IMR-90 (cell line): ENCODE measurements at regions not wholly inside any gene's neighbourhood (a gene's known extent, or its start where the extent isn't known, plus 50 kb on each side); places are given as distances from the start of the nearest gene placed in this dataset.
A peak's percentile ranks its signal among the peaks of the same experiment; 100 is the strongest.

ENCODE experiments used
- ATAC-seq: fragments of 200-7000 bp; cut with Tn5 transposase; 2 replicates; pipeline ENCODE4 v1.9.1; 2020; ENCODE audit warnings: low read depth, mild to moderate bottlenecking, moderate library complexity
- BruUV-seq: library from RNA; stranded (reverse); fragments of 400-500 nt; replicated peaks from 2 replicates; lab custom pipeline; 2021; lab: Mats Ljungman, UMichigan
- CTCF ChIA-PET: fragments of 300-600 bp; formaldehyde crosslinking; extraction: SDS; loops from one replicate; lab custom pipeline; 2021; ENCODE audit warnings: antibody characterized with exemption; lab: Yijun Ruan, JAX
- POLR2A ChIA-PET: fragments of 300-600 bp; sonication (Branson Sonifier 250); formaldehyde crosslinking; loops from one replicate; lab custom pipeline; 2022; ENCODE audit warnings: antibody characterized with exemption; ENCODE audit not compliant: unreplicated experiment; lab: Charles Lee
- DNase-seq: peaks from one replicate; pipeline ENCODE4 v3.0.0; 2013
- H2AFZ ChIP-seq: replicated peaks from 2 replicates; pipeline ENCODE3; 2013; ENCODE audit warnings: low read length, mild to moderate bottlenecking; ENCODE audit not compliant: poor library complexity
- H2AK5ac ChIP-seq: 2 replicates; pipeline ENCODE4 v1.6.1; 2013; ENCODE audit warnings: low read depth, low read length, inconsistent platforms
- H2AK9ac ChIP-seq: replicated peaks from 2 replicates; pipeline ENCODE3; 2013; ENCODE audit warnings: mild to moderate bottlenecking, low read depth, low read length, moderate library complexity; ENCODE audit not compliant: poor library complexity
- H2BK120ac ChIP-seq: 2 replicates; pipeline ENCODE4 v1.6.1; 2013; ENCODE audit warnings: low read depth, low read length, inconsistent platforms
- H2BK15ac ChIP-seq: 3 replicates; pipeline ENCODE4 v1.6.1; 2013; ENCODE audit warnings: low read depth, low read length, inconsistent platforms
- H2BK20ac ChIP-seq: 2 replicates; pipeline ENCODE4 v1.6.1; 2013; ENCODE audit warnings: low read depth, mild to moderate bottlenecking, inconsistent platforms, low read length, moderate library complexity
- H2BK5ac ChIP-seq: 2 replicates; pipeline ENCODE4 v1.6.1; 2013; ENCODE audit warnings: mild to moderate bottlenecking, low read depth, low read length, inconsistent platforms; ENCODE audit not compliant: poor library complexity, severe bottlenecking
- H3K14ac ChIP-seq: replicated peaks from 2 replicates; pipeline ENCODE4 v1.6.1; 2013; ENCODE audit warnings: low read depth, low read length, inconsistent platforms
- H3K18ac ChIP-seq: 2 replicates; pipeline ENCODE4 v1.6.1; 2013; ENCODE audit warnings: low read depth, low read length, control low read depth
- H3K23ac ChIP-seq: 2 replicates; pipeline ENCODE4 v1.6.1; 2013; ENCODE audit warnings: low read depth, low read length, inconsistent platforms
- H3K27ac ChIP-seq: 2 replicates; pipeline ENCODE4 v1.5.1; 2013; ENCODE audit warnings: mild to moderate bottlenecking, control low read depth, low read length; ENCODE audit not compliant: insufficient read depth
- H3K27me3 ChIP-seq: 2 replicates; pipeline ENCODE4 v1.6.1; 2013; ENCODE audit warnings: low read length; ENCODE audit not compliant: control insufficient read depth, insufficient read depth
- H3K36me3 ChIP-seq: 2 replicates; pipeline ENCODE4 v1.6.1; 2013; ENCODE audit warnings: low read length, mixed read lengths; ENCODE audit not compliant: control insufficient read depth, insufficient read depth
- H3K4ac ChIP-seq: 2 replicates; pipeline ENCODE4 v1.6.1; 2013; ENCODE audit warnings: low read depth, low read length, inconsistent platforms
- H3K4me1 ChIP-seq: 2 replicates; pipeline ENCODE4 v1.6.1; 2013; ENCODE audit warnings: low read length, mixed read lengths; ENCODE audit not compliant: control insufficient read depth, insufficient read depth
- H3K4me2 ChIP-seq: 2 replicates; pipeline ENCODE4 v1.6.1; 2013; ENCODE audit warnings: low read depth, mild to moderate bottlenecking, control low read depth, low read length, moderate library complexity
- H3K4me3 ChIP-seq: 2 replicates; pipeline ENCODE4 v1.5.1; 2013; ENCODE audit warnings: low read depth, mild to moderate bottlenecking, control low read depth, low read length, moderate library complexity; ENCODE audit not compliant: insufficient read depth
- H3K56ac ChIP-seq: 2 replicates; pipeline ENCODE4 v1.6.1; 2013; ENCODE audit warnings: low read length, inconsistent platforms; ENCODE audit not compliant: insufficient read depth; ENCODE audit errors: extremely low read depth
- H3K79me1 ChIP-seq, 2 experiments: 2 replicates each; pipeline ENCODE4 v1.6.1; 2013; ENCODE audit warnings: low read length in 2 of 2, inconsistent platforms in 1 of 2, low read depth in 1 of 2
- H3K9ac ChIP-seq: 2 replicates; pipeline ENCODE4 v1.6.1; 2013; ENCODE audit warnings: low read depth, low read length, control low read depth
- H3K9me1 ChIP-seq: 2 replicates; pipeline ENCODE4 v1.6.1; 2013; ENCODE audit warnings: low read length, inconsistent platforms; ENCODE audit not compliant: insufficient read depth
- H3K9me3 ChIP-seq: 2 replicates; pipeline ENCODE4 v1.6.1; 2013; ENCODE audit warnings: low read length; ENCODE audit not compliant: control insufficient read depth, insufficient read depth
- H4K20me1 ChIP-seq: 2 replicates; pipeline ENCODE4 v1.6.1; 2013; ENCODE audit warnings: low read length, inconsistent platforms; ENCODE audit not compliant: insufficient read depth
- H4K5ac ChIP-seq: 2 replicates; pipeline ENCODE4 v1.6.1; 2013; ENCODE audit warnings: mild to moderate bottlenecking, low read depth, low read length, control low read depth
- H4K8ac ChIP-seq, 2 experiments: 2 replicates each; pipeline ENCODE4 v1.6.1; 2013; ENCODE audit warnings: low read depth in 2 of 2, low read length in 2 of 2, control low read depth in 1 of 2, inconsistent platforms in 1 of 2
- H4K91ac ChIP-seq: 2 replicates; pipeline ENCODE4 v1.6.1; 2013; ENCODE audit warnings: low read depth, low read length, inconsistent platforms; ENCODE audit not compliant: insufficient read depth
- MAFK ChIP-seq: IDR thresholded peaks from 2 replicates; pipeline ENCODE4 v1.6.1; 2012; ENCODE audit warnings: low read depth, low read length, improper control_type of control experiment
- RFX5 ChIP-seq: IDR thresholded peaks from 2 replicates; pipeline ENCODE4 v1.8.0; 2012; ENCODE audit warnings: low read depth, mild to moderate bottlenecking, low read length, moderate library complexity
- WGBS, 2 experiments: methylation state at CpG; one replicate each; pipeline versions ENCODE4 v1.1.5 to v1.1.7; 2013; ENCODE audit warnings: missing lambda C conversion rate in 2 of 2; ENCODE audit not compliant: insufficient read length in 1 of 2; ENCODE audit errors: extremely low coverage in 2 of 2; 5-methylcytosine and 5-hydroxymethylcytosine counted together
- dilution Hi-C: fragments of 300-500 bp; cut with HindIII; formaldehyde crosslinking; loops from one replicate; pipeline ENCODE4 v1.14.3; 2018; ENCODE audit warnings: low sequenced_read_pairs; ENCODE audit not compliant: unreplicated experiment
- in situ Hi-C: fragments of 300-500 bp; cut with MboI; formaldehyde crosslinking; loops from 3 replicates; pipeline ENCODE4 v1.14.3; 2019; ENCODE audit warnings: low sequenced_read_pairs, inconsistent platforms, mixed read lengths
- intact Hi-C: fragments of 100-400 bp; cut with micrococcal nuclease; formaldehyde crosslinking; loops from 2 replicates; pipeline ENCODE4 v1.10.0; 2022

GRCh38 chr15:95300958-95301357 is 1029.5 kb upstream of the NR2F2 start:
- no peak overlapping the region for H2BK5ac ChIP-seq
- ATAC-seq = peak; percentile 69
- H2AFZ ChIP-seq = peak overlapping the region; percentile 58
- no peak overlapping the region for H2BK15ac ChIP-seq
- peak overlapping the region; percentile 55; the same call in 1 of the 2 replicates for H2BK120ac ChIP-seq
- dilution Hi-C loops (no loop called here), in situ Hi-C loops (no loop called here), intact Hi-C loops (no loop called here)
- H3K4ac ChIP-seq = peak overlapping the region; percentile 50
- peak overlapping the region; percentile 17; the same call in 1 of the 2 replicates for H3K27ac ChIP-seq
- H3K9me3 ChIP-seq = no peaks in the 10 kb centered on the region
- no peak overlapping the region for H2AK9ac ChIP-seq
- H3K79me1 ChIP-seq = no peaks in the 10 kb centered on the region
- TF ChIP-seq MAFK (peak; percentile 23; the same call in 1 of the 2 replicates), RFX5 (no peak)
- H3K56ac ChIP-seq = 0 out of 2 replicates have a peak overlapping the region, but pooled peaks have one; percentile 35
- H3K23ac ChIP-seq = no peak overlapping the region
- peaks cover 7% of the 10 kb centered on the region for H3K4me1 ChIP-seq
- no peak overlapping the region for H4K91ac ChIP-seq
- H4K5ac ChIP-seq = 0 out of 2 replicates have a peak overlapping the region, but pooled peaks have one; percentile 6
- H3K4me3 ChIP-seq = no peak overlapping the region
- WGBS, 2 experiments = no CpG with 5 or more reads among the region's 4 CpGs
- H4K8ac ChIP-seq = no peak overlapping the region
- peak; percentile 64 for DNase-seq
- H2AK5ac ChIP-seq = no peak overlapping the region
- peak overlapping the region; percentile 23; the same call in 1 of the 2 replicates for H3K4me2 ChIP-seq
- no peak overlapping the region; the same call in 1 of the 2 replicates for H3K14ac ChIP-seq
- H3K36me3 ChIP-seq = no peaks in the 10 kb centered on the region
- no peaks in the 10 kb centered on the region for H3K27me3 ChIP-seq
- peaks cover 5% of the 10 kb centered on the region for H3K9me1 ChIP-seq
- 0 out of 2 replicates have a peak overlapping the region, but pooled peaks have one; percentile 23 for H3K9ac ChIP-seq
- POLR2A ChIA-PET = interaction anchor here (0.7 kb wide), 1 partner anchor 104 kb away, joined by 4 read pairs; no protein-coding TSS in a partner anchor
- peak overlapping the region; percentile 54; the same call in 1 of the 2 replicates for H3K18ac ChIP-seq
- no TSS peak for BruUV-seq
- CTCF ChIA-PET = no interaction called here
- H4K20me1 ChIP-seq = no peaks in the 10 kb centered on the region
- H2BK20ac ChIP-seq = peak overlapping the region; percentile 87
